ENCODE measurements at regions not wholly inside any gene's neighbourhood (a gene's known extent, or its start where the extent isn't known, plus 50 kb on each side); places are given as distances from the start of the nearest gene placed in this dataset.

- TF ChIP-seq ZNF331 (CRISPR knock-in tag; IDR thresholded peaks at IDR 0.05; ENCODE audit: low read depth), result no peak
Measured at GRCh38 chr9:118326326-118326725, 622.1 kb downstream of the TLR4 start (continued).

DNA sequence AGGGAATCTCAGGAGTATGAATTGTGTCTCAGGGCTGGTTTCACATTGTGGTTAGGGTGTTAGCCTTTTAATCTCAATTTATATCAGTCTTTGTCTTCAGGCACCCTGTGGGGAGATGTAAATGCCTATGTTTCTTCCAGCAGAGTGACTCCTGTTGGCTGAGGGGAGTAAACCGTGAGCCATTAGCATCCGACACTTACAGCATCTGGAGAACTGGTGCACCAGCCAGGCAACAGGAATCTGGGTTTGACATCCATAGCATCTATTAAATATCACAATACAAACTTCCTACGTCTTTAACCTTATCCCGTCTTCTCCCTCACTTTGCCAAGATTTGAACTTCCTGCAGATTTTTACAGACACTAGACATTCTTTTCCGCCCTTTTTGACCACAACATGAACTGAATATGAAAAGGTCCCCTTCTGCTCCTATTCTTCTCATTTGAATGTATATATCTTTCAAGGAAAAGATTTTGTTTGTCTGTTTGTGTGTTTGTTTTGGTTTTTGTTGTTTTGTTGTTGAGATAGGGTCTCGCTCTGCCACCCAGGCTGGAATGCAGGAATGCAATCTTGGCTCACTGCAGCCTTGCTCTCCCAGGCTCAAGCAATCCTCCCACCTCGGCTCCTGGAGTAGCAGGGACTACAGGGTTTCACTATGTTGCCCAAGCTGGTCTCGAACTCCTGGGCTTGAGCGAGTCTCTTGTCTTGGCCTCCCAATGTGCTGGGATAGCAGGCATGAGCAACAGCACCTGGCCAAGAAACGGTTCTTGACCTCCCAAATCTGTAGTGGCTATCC, 626.2 kb downstream of the TLR4 start:
- ATAC-seq, result peak; percentile 67
- peaks cover under 1% of the 10 kb centered on the region; the same call in 1 of the 3 replicates for H3K4me1 Mint-ChIP-seq
- no peak overlapping the region for H2AFZ ChIP-seq

GRCh38 chr9:118331622-118332045, 627.4 kb downstream of the TLR4 start:
- Histone ChIP-seq H3K79me2 (replicated peaks; ENCODE audit: insufficient read depth) (no peaks in the 10 kb centered on the region), H3F3A (replicated peaks; ENCODE audit: low read depth) (no peaks in the 10 kb centered on the region), H4K20me1 (replicated peaks; ENCODE audit: insufficient read depth) (no peaks in the 10 kb centered on the region), H3K4me1 (ENCODE audit: insufficient read depth) (peaks cover 3% of the 10 kb centered on the region; the same call in 1 of the 2 replicates), H3K27ac (ENCODE audit: low read depth) (no peak overlapping the region), H2AFZ (no peak overlapping the region), H3K4me3 (no peak overlapping the region), H3K9me2 (ENCODE audit: insufficient read depth) (peaks cover 4% of the 10 kb centered on the region; the same call in 1 of the 2 replicates), H3K4me2 (no peak overlapping the region), H3K27me3 (ENCODE audit: insufficient read depth) (no peaks in the 10 kb centered on the region), H3K36me3 (ENCODE audit: insufficient read depth) (no peaks in the 10 kb centered on the region)
- DNase-seq (ENCODE audit: low spot score) (no peak), ATAC-seq (no peak)
- H3K4me3 Mint-ChIP-seq, result no peak overlapping the region
- no peaks in the 10 kb centered on the region for H3K4me1 Mint-ChIP-seq
- H3K36me3 Mint-ChIP-seq (ENCODE audit: low read depth), result no peaks in the 10 kb centered on the region; the same call in 2 of the 3 replicates
- no peaks in the 10 kb centered on the region for H3K27me3 Mint-ChIP-seq (ENCODE audit: insufficient read depth, low read depth, poor library complexity)
- H3K27ac Mint-ChIP-seq, result no peak overlapping the region
- TF ChIP-seq, protein P1, sequence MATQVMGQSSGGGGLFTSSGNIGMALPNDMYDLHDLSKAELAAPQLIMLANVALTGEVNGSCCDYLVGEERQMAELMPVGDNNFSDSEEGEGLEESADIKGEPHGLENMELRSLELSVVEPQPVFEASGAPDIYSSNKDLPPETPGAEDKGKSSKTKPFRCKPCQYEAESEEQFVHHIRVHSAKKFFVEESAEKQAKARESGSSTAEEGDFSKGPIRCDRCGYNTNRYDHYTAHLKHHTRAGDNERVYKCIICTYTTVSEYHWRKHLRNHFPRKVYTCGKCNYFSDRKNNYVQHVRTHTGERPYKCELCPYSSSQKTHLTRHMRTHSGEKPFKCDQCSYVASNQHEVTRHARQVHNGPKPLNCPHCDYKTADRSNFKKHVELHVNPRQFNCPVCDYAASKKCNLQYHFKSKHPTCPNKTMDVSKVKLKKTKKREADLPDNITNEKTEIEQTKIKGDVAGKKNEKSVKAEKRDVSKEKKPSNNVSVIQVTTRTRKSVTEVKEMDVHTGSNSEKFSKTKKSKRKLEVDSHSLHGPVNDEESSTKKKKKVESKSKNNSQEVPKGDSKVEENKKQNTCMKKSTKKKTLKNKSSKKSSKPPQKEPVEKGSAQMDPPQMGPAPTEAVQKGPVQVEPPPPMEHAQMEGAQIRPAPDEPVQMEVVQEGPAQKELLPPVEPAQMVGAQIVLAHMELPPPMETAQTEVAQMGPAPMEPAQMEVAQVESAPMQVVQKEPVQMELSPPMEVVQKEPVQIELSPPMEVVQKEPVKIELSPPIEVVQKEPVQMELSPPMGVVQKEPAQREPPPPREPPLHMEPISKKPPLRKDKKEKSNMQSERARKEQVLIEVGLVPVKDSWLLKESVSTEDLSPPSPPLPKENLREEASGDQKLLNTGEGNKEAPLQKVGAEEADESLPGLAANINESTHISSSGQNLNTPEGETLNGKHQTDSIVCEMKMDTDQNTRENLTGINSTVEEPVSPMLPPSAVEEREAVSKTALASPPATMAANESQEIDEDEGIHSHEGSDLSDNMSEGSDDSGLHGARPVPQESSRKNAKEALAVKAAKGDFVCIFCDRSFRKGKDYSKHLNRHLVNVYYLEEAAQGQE (IDR thresholded peaks at IDR 0.05; ENCODE audit: unreplicated experiment), result no peak
- TF ChIP-seq JUNB (IDR thresholded peaks at IDR 0.05; ENCODE audit: unreplicated experiment), result no peak
- no peak for TF ChIP-seq ZNF331 (CRISPR knock-in tag; IDR thresholded peaks at IDR 0.05; ENCODE audit: low read depth)
- no peak for TF ChIP-seq ZNF114 (CRISPR knock-in tag; IDR thresholded peaks at IDR 0.05)
- no peak for TF ChIP-seq EZH2 (IDR thresholded peaks at IDR 0.05; ENCODE audit: low read depth, unreplicated experiment)
- H3K9me3 Mint-ChIP-seq, result peaks cover 53% of the 10 kb centered on the region

More for the DNA sequence above, 626.2 kb downstream of the TLR4 start:
- TF ChIP-seq JUNB (IDR thresholded peaks at IDR 0.05; ENCODE audit: unreplicated experiment), result no peak
- no peak for TF ChIP-seq EZH2phosphoT487 (IDR thresholded peaks at IDR 0.05; ENCODE audit: unreplicated experiment)
- TF ChIP-seq, protein P2, sequence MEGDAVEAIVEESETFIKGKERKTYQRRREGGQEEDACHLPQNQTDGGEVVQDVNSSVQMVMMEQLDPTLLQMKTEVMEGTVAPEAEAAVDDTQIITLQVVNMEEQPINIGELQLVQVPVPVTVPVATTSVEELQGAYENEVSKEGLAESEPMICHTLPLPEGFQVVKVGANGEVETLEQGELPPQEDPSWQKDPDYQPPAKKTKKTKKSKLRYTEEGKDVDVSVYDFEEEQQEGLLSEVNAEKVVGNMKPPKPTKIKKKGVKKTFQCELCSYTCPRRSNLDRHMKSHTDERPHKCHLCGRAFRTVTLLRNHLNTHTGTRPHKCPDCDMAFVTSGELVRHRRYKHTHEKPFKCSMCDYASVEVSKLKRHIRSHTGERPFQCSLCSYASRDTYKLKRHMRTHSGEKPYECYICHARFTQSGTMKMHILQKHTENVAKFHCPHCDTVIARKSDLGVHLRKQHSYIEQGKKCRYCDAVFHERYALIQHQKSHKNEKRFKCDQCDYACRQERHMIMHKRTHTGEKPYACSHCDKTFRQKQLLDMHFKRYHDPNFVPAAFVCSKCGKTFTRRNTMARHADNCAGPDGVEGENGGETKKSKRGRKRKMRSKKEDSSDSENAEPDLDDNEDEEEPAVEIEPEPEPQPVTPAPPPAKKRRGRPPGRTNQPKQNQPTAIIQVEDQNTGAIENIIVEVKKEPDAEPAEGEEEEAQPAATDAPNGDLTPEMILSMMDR (conservative IDR thresholded peaks at IDR 0.05; ENCODE audit: low read depth in 2 of 2), result peak; percentile 34 to 38; a peak in 3 of 4 replicates
- Histone ChIP-seq H3K4me1 (ENCODE audit: insufficient read depth) (peaks cover 3% of the 10 kb centered on the region; the same call in 1 of the 2 replicates), H3F3A (replicated peaks; ENCODE audit: low read depth) (no peaks in the 10 kb centered on the region), H3K4me2 (no peak overlapping the region), H3K9me2 (ENCODE audit: insufficient read depth) (peaks cover 4% of the 10 kb centered on the region; the same call in 1 of the 2 replicates), H3K27me3 (ENCODE audit: insufficient read depth) (no peaks in the 10 kb centered on the region), H3K27ac (ENCODE audit: low read depth) (no peak overlapping the region), H3K79me2 (replicated peaks; ENCODE audit: insufficient read depth) (no peaks in the 10 kb centered on the region), H3K4me3 (no peak overlapping the region), H4K20me1 (replicated peaks; ENCODE audit: insufficient read depth) (no peaks in the 10 kb centered on the region), H3K36me3 (ENCODE audit: insufficient read depth) (no peaks in the 10 kb centered on the region)
- H3K36me3 Mint-ChIP-seq (ENCODE audit: low read depth), result no peaks in the 10 kb centered on the region; the same call in 2 of the 3 replicates
- peaks cover 57% of the 10 kb centered on the region for H3K9me3 Mint-ChIP-seq
- H3K4me3 Mint-ChIP-seq, result no peak overlapping the region
- H3K27me3 Mint-ChIP-seq (ENCODE audit: insufficient read depth, low read depth, poor library complexity), result no peaks in the 10 kb centered on the region
- no peak overlapping the region for H3K27ac Mint-ChIP-seq
- DNase-seq (ENCODE audit: low spot score), result peak; percentile 45

All from GM23338 (cell line).